Neural cell (in vitro differentiated cells): ENCODE measurements at regions not wholly inside any gene's neighbourhood (a gene's known extent, or its start where the extent isn't known, plus 50 kb on each side); places are given as distances from the start of the nearest gene placed in this dataset.

Experiments
- H2AFZ ChIP-seq: fragments of 200-600, 300-800 bp; sonication (generic), shearing (Covaris generic); 2 replicates; pipeline ENCODE4 v1.6.0; 2014; ENCODE audit warnings: low read depth, mild to moderate bottlenecking, antibody characterized with exemption, low read length, moderate library complexity
- H3F3A ChIP-seq: fragments of 200-600 bp; shearing (Covaris generic); 2 replicates; pipeline ENCODE4 v1.6.1; 2016; ENCODE audit warnings: mild to moderate bottlenecking, moderate library complexity, mixed read lengths, antibody characterized with exemption, low read length; ENCODE audit not compliant: insufficient read depth, poor library complexity, severe bottlenecking
- H3K27ac ChIP-seq: fragments of 200-600, 300-800 bp; sonication (generic), shearing (Covaris generic); 2 replicates; pipeline ENCODE4 v1.5.1; 2014; ENCODE audit warnings: mild to moderate bottlenecking, low read length, moderate library complexity
- H3K27me3 ChIP-seq: fragments of 300-800, 200-600 bp; sonication (generic), shearing (Covaris generic); 2 replicates; pipeline ENCODE4 v1.6.0; 2014; ENCODE audit warnings: mild to moderate bottlenecking, low read depth, low read length, moderate library complexity; ENCODE audit not compliant: insufficient read depth
- H3K36me3 ChIP-seq: fragments of 300-800, 200-600 bp; sonication (generic), shearing (Covaris generic); 2 replicates; pipeline ENCODE4 v1.5.1; 2014; ENCODE audit warnings: mild to moderate bottlenecking, antibody characterized with exemption, low read length, moderate library complexity; ENCODE audit not compliant: insufficient read depth
- H3K4me2 ChIP-seq: fragments of 300-800, 200-600 bp; sonication (generic), shearing (Covaris generic); 2 replicates; pipeline ENCODE4 v1.6.0; 2014; ENCODE audit warnings: mild to moderate bottlenecking, low read length
- H3K4me3 ChIP-seq: fragments of 300-800, 200-600 bp; sonication (generic), shearing (Covaris generic); 2 replicates; pipeline ENCODE4 v1.5.1; 2014; ENCODE audit warnings: mild to moderate bottlenecking, low read length, moderate library complexity
- H3K79me2 ChIP-seq: fragments of 200-600 bp; shearing (Covaris generic); replicated peaks from 2 replicates; pipeline ENCODE4 v1.6.0; 2014; ENCODE audit warnings: mild to moderate bottlenecking, low read length, moderate library complexity; ENCODE audit not compliant: insufficient read depth
- H3K9ac ChIP-seq: fragments of 300-800, 200-600 bp; sonication (generic), shearing (Covaris generic); 2 replicates; pipeline ENCODE4 v1.6.1; 2016; ENCODE audit warnings: mild to moderate bottlenecking, low read length, mixed read lengths
- H3K9me2 ChIP-seq: fragments of 200-600 bp; shearing (Covaris generic); 2 replicates; pipeline ENCODE4 v1.6.1; 2016; ENCODE audit warnings: mild to moderate bottlenecking, low read length, mixed read lengths; ENCODE audit not compliant: insufficient read depth
- H3K9me3 ChIP-seq: fragments of 200-600, 300-800 bp; sonication (generic), shearing (Covaris generic); 2 replicates; pipeline ENCODE4 v1.6.1; 2016; ENCODE audit warnings: mild to moderate bottlenecking, mixed run types, low read length, moderate library complexity, mixed read lengths
- H4K20me1 ChIP-seq: fragments of 200-600 bp; shearing (Covaris generic); 2 replicates; pipeline ENCODE4 v1.6.1; 2016; ENCODE audit warnings: mild to moderate bottlenecking, mixed run types; ENCODE audit not compliant: insufficient read depth
- CTCF ChIP-seq: fragments of 450-650 bp; IDR thresholded peaks from 2 replicates; pipeline ENCODE4 v1.5.1; 2014; ENCODE audit warnings: antibody characterized with exemption, mild to moderate bottlenecking, moderate library complexity; ENCODE audit not compliant: poor library complexity, severe bottlenecking
- EP300 ChIP-seq: fragments of 450-650 bp; conservative IDR thresholded peaks from 2 replicates; pipeline ENCODE4 v1.6.1; 2014; ENCODE audit warnings: antibody characterized with exemption, mild to moderate bottlenecking, moderate library complexity; ENCODE audit not compliant: poor library complexity, severe bottlenecking
- EZH2 ChIP-seq: fragments of 200-600, 300-800 bp; shearing (Covaris generic), sonication (generic); IDR thresholded peaks from 2 replicates; pipeline ENCODE4 v1.6.1; 2014; ENCODE audit warnings: antibody characterized with exemption, low read length, borderline replicate concordance, mild to moderate bottlenecking; ENCODE audit not compliant: insufficient read depth, poor library complexity, severe bottlenecking
- MXI1 ChIP-seq: fragments of 450-650 bp; conservative IDR thresholded peaks from 2 replicates; pipeline ENCODE4 v1.6.1; 2014; ENCODE audit warnings: antibody characterized with exemption, mild to moderate bottlenecking; ENCODE audit not compliant: poor library complexity, severe bottlenecking
- POLR2AphosphoS5 ChIP-seq: IDR thresholded peaks from 2 replicates; pipeline ENCODE4 v1.6.1; 2012
- RAD21 ChIP-seq: fragments of 450-650 bp; conservative IDR thresholded peaks from 2 replicates; pipeline ENCODE4 v1.6.1; 2014; ENCODE audit warnings: antibody characterized with exemption, mild to moderate bottlenecking, moderate library complexity
- REST ChIP-seq: IDR thresholded peaks from 2 replicates; pipeline ENCODE4 v1.6.1; 2012; ENCODE audit warnings: borderline replicate concordance
- SMC3 ChIP-seq: fragments of 450-650 bp; conservative IDR thresholded peaks from 2 replicates; pipeline ENCODE4 v1.6.1; 2014; ENCODE audit warnings: antibody characterized with exemption, mild to moderate bottlenecking, moderate library complexity; ENCODE audit not compliant: poor library complexity
- TAF1 ChIP-seq: IDR thresholded peaks from 2 replicates; pipeline ENCODE4 v1.6.1; 2012; ENCODE audit warnings: low read depth

GRCh38 chr22:34429314-34429713 lies 509.0 kb upstream of the LARGE1 start:
- no peak overlapping the region for H2AFZ ChIP-seq
- H3K9me3 ChIP-seq = no peaks in the 10 kb centered on the region
- no peaks in the 10 kb centered on the region for H4K20me1 ChIP-seq
- no peaks in the 10 kb centered on the region for H3K79me2 ChIP-seq
- no peaks in the 10 kb centered on the region for H3K9me2 ChIP-seq
- no peak overlapping the region for H3K4me2 ChIP-seq
- H3K36me3 ChIP-seq = no peaks in the 10 kb centered on the region
- TF ChIP-seq TAF1 = no peak
- TF ChIP-seq SMC3 = no peak
- TF ChIP-seq RAD21 = no peak
- no peak for TF ChIP-seq REST
- TF ChIP-seq EP300 = no peak
- TF ChIP-seq EZH2 = no peak
- TF ChIP-seq POLR2AphosphoS5 = no peak
- no peak overlapping the region for H3K27ac ChIP-seq
- H3K27me3 ChIP-seq = no peaks in the 10 kb centered on the region
- no peak overlapping the region for H3K4me3 ChIP-seq
- no peaks in the 10 kb centered on the region for H3F3A ChIP-seq
- no peak overlapping the region for H3K9ac ChIP-seq

- Histone ChIP-seq H3K9ac (no peak overlapping the region), H3K4me2 (no peak overlapping the region), H3K9me2 (no peaks in the 10 kb centered on the region), H3K27ac (no peak overlapping the region), H3K27me3 (no peaks in the 10 kb centered on the region), H3K36me3 (no peaks in the 10 kb centered on the region), H4K20me1 (no peaks in the 10 kb centered on the region), H3K4me3 (no peak overlapping the region), H3F3A (no peaks in the 10 kb centered on the region), H3K9me3 (no peaks in the 10 kb centered on the region), H3K79me2 (no peaks in the 10 kb centered on the region), H2AFZ (no peak overlapping the region)
- TF ChIP-seq CTCF = no peak
- TF ChIP-seq EZH2 = no peak
- TF ChIP-seq EP300 = no peak
- no peak for TF ChIP-seq REST
- no peak for TF ChIP-seq RAD21
- TF ChIP-seq TAF1 = no peak
- no peak for TF ChIP-seq POLR2AphosphoS5
- no peak for TF ChIP-seq SMC3
- TF ChIP-seq MXI1 = no peak
These were observed 510.1 kb upstream of the LARGE1 start for GRCh38 chr22:34430386-34430785.
